GM23248 (cell line): ENCODE measurements at regions not wholly inside any gene's neighbourhood (a gene's known extent, or its start where the extent isn't known, plus 50 kb on each side); places are given as distances from the start of the nearest gene placed in this dataset.
A peak's percentile ranks its signal among the peaks of the same experiment; 100 is the strongest.

Experiments
- DNase-seq: peaks from one replicate; pipeline ENCODE4 v3.0.0-alpha.2; 2015
- H2AFZ ChIP-seq: fragments of 200-600 bp; sonication (generic); 2 replicates; pipeline ENCODE4 v1.6.1; 2016; ENCODE audit warnings: antibody characterized with exemption
- H3F3A ChIP-seq: fragments of 200-600 bp; sonication (generic); 2 replicates; pipeline ENCODE4 v1.6.1; 2016; ENCODE audit warnings: mild to moderate bottlenecking, antibody characterized with exemption, mixed run types; ENCODE audit not compliant: insufficient read depth
- H3K27ac ChIP-seq: fragments of 200-600 bp; sonication (generic); 2 replicates; pipeline ENCODE4 v1.5.1; 2016; ENCODE audit warnings: mild to moderate bottlenecking
- H3K27me3 ChIP-seq: fragments of 200-600 bp; sonication (generic); replicated peaks from 2 replicates; pipeline ENCODE4 v1.6.1; 2016; ENCODE audit warnings: mild to moderate bottlenecking; ENCODE audit not compliant: insufficient read depth
- H3K36me3 ChIP-seq: fragments of 200-600 bp; sonication (generic); 2 replicates; pipeline ENCODE4 v1.6.1; 2016; ENCODE audit warnings: low read depth, mild to moderate bottlenecking
- H3K4me1 ChIP-seq: fragments of 200-600 bp; sonication (generic); 2 replicates; pipeline ENCODE4 v1.6.1; 2016; ENCODE audit warnings: mild to moderate bottlenecking; ENCODE audit not compliant: insufficient read depth
- H3K4me2 ChIP-seq: fragments of 200-600 bp; sonication (generic); one replicate; pipeline ENCODE4 v1.6.1; 2016; ENCODE audit warnings: mild to moderate bottlenecking; ENCODE audit not compliant: unreplicated experiment
- H3K4me3 ChIP-seq: fragments of 200-600 bp; sonication (generic); 2 replicates; pipeline ENCODE4 v1.5.1; 2016; ENCODE audit warnings: mild to moderate bottlenecking
- H3K79me2 ChIP-seq: fragments of 200-600 bp; sonication (generic); 2 replicates; pipeline ENCODE4 v1.6.1; 2016; ENCODE audit warnings: mild to moderate bottlenecking; ENCODE audit not compliant: insufficient read depth
- H3K9ac ChIP-seq: fragments of 200-600 bp; sonication (generic); 2 replicates; pipeline ENCODE4 v1.6.1; 2016; ENCODE audit warnings: mild to moderate bottlenecking
- H3K9me2 ChIP-seq: fragments of 200-600 bp; sonication (generic); 2 replicates; pipeline ENCODE4 v1.6.1; 2016; ENCODE audit warnings: mixed run types, mild to moderate bottlenecking, moderate library complexity; ENCODE audit not compliant: insufficient read depth
- H3K9me3 ChIP-seq: fragments of 200-600 bp; sonication (generic); one replicate; pipeline ENCODE4 v1.6.1; 2017; ENCODE audit warnings: low read depth
- H4K20me1 ChIP-seq: fragments of 200-600 bp; sonication (generic); 2 replicates; pipeline ENCODE4 v1.6.0; 2016; ENCODE audit not compliant: insufficient read depth
- EZH2 ChIP-seq: fragments of 200-600 bp; sonication (generic); IDR thresholded peaks from 2 replicates; pipeline ENCODE4 v1.6.1; 2018; ENCODE audit warnings: antibody characterized with exemption, mild to moderate bottlenecking; ENCODE audit not compliant: insufficient read depth, poor library complexity, severe bottlenecking
- EZH2phosphoT487 ChIP-seq: fragments of 200-600 bp; sonication (generic); IDR thresholded peaks from 2 replicates; pipeline ENCODE4 v1.6.1; 2018; ENCODE audit warnings: antibody characterized with exemption, moderate library complexity, mild to moderate bottlenecking, low read depth; ENCODE audit not compliant: insufficient read depth
- WGBS, 2 experiments: methylation state at CpG; one replicate each; pipeline ENCODE4 v1.1.6; 2015 to 2017; ENCODE audit warnings: low lambda C conversion rate in 2 of 2, low coverage in 1 of 2; ENCODE audit errors: missing lambda C conversion rate in 2 of 2; 5-methylcytosine and 5-hydroxymethylcytosine counted together
- in situ Hi-C: fragments of 300-500 bp; cut with MboI; formaldehyde crosslinking; loops from 2 replicates; pipeline ENCODE4 v1.15.0; 2020

- H3K9ac ChIP-seq: peak overlapping the region; percentile 25
- H3K4me3 ChIP-seq: peak overlapping the region; percentile 28; the same call in 1 of the 2 replicates
- peaks cover 25% of the 10 kb centered on the region for H3K4me1 ChIP-seq
- H3K9me2 ChIP-seq: no peaks in the 10 kb centered on the region
- H3K9me3 ChIP-seq: no peaks in the 10 kb centered on the region
- TF ChIP-seq EZH2 (no peak), EZH2phosphoT487 (no peak)
- H3K4me2 ChIP-seq: no peak overlapping the region
- no peaks in the 10 kb centered on the region for H3K27me3 ChIP-seq
- H2AFZ ChIP-seq: peak overlapping the region; percentile 59
- no peaks in the 10 kb centered on the region for H4K20me1 ChIP-seq
- WGBS, 2 experiments: 51 to 54% methylated on average over 5 of the region's 5 CpGs
- H3K36me3 ChIP-seq: no peaks in the 10 kb centered on the region
- H3K79me2 ChIP-seq: no peaks in the 10 kb centered on the region
- H3K27ac ChIP-seq: no peak overlapping the region
- H3F3A ChIP-seq: 0 out of 2 replicates have a peak, but pooled peaks cover 17% of the 10 kb centered on the region
- DNase-seq: peak; percentile 11
- in situ Hi-C loops: no loop called here
Measured at GRCh38 chr4:153929675-153930074, 140.8 kb upstream of the SFRP2 start.

- H3K9ac ChIP-seq: no peak overlapping the region
- no peaks in the 10 kb centered on the region for H3K79me2 ChIP-seq
- no peak for TF ChIP-seq EZH2phosphoT487
- TF ChIP-seq EZH2: no peak
- H3K4me3 ChIP-seq: no peak overlapping the region
- peak; percentile 68 for DNase-seq
- no peaks in the 10 kb centered on the region for H4K20me1 ChIP-seq
- H3K9me3 ChIP-seq: no peaks in the 10 kb centered on the region
- in situ Hi-C loops: no loop called here
- 33 to 35% methylated on average over 5 of the region's 5 CpGs for WGBS, 2 experiments
- 0 out of 2 replicates have a peak, but pooled peaks cover 17% of the 10 kb centered on the region for H3F3A ChIP-seq
- no peak overlapping the region for H2AFZ ChIP-seq
- no peaks in the 10 kb centered on the region for H3K9me2 ChIP-seq
- peaks cover 19% of the 10 kb centered on the region for H3K4me1 ChIP-seq
- peak overlapping the region; percentile 44 for H3K27ac ChIP-seq
- no peaks in the 10 kb centered on the region for H3K27me3 ChIP-seq
- no peak overlapping the region for H3K4me2 ChIP-seq
- H3K36me3 ChIP-seq: no peaks in the 10 kb centered on the region
Measured at GRCh38 chr4:153927451-153927850, 138.6 kb upstream of the SFRP2 start.

- H3K4me3 ChIP-seq: no peak overlapping the region
- WGBS, 2 experiments: 84 to 85% methylated on average over 2 of the region's 2 CpGs
Measured at GRCh38 chr4:153922148-153922547, 133.3 kb upstream of the SFRP2 start.

GRCh38 chr4:153919667-153920066, 130.8 kb upstream of the SFRP2 start:
- Histone ChIP-seq H3K4me2 (no peak overlapping the region), H3K9ac (no peak overlapping the region), H3F3A (no peaks in the 10 kb centered on the region), H3K9me3 (no peaks in the 10 kb centered on the region), H2AFZ (no peak overlapping the region), H3K27me3 (no peaks in the 10 kb centered on the region), H3K36me3 (no peaks in the 10 kb centered on the region), H3K4me1 (no peaks in the 10 kb centered on the region), H3K9me2 (no peaks in the 10 kb centered on the region), H3K4me3 (no peak overlapping the region), H3K79me2 (no peaks in the 10 kb centered on the region), H4K20me1 (no peaks in the 10 kb centered on the region), H3K27ac (no peak overlapping the region)
- peak; percentile 44 for DNase-seq
- WGBS, 2 experiments: 63 to 67% methylated on average over 3 of the region's 3 CpGs
- in situ Hi-C loops: no loop called here
- TF ChIP-seq EZH2 (no peak), EZH2phosphoT487 (no peak)

More at GRCh38 chr4:153922148-153922547, 133.3 kb upstream of the SFRP2 start:
- Histone ChIP-seq H3F3A (0 out of 2 replicates have a peak, but pooled peaks cover 5% of the 10 kb centered on the region), H3K36me3 (no peaks in the 10 kb centered on the region), H3K79me2 (no peaks in the 10 kb centered on the region), H4K20me1 (no peaks in the 10 kb centered on the region), H3K27me3 (no peaks in the 10 kb centered on the region), H3K9me3 (no peaks in the 10 kb centered on the region), H3K4me1 (peaks cover 3% of the 10 kb centered on the region; the same call in 1 of the 2 replicates), H3K9ac (no peak overlapping the region), H3K27ac (no peak overlapping the region), H2AFZ (no peak overlapping the region), H3K9me2 (no peaks in the 10 kb centered on the region), H3K4me2 (no peak overlapping the region)
- DNase-seq: no peak
- in situ Hi-C loops: no loop called here
- TF ChIP-seq EZH2phosphoT487 (no peak), EZH2 (no peak)

- Histone ChIP-seq H3K4me3 (no peak overlapping the region), H3F3A (no peaks in the 10 kb centered on the region), H3K4me2 (no peak overlapping the region), H3K4me1 (no peaks in the 10 kb centered on the region), H3K9me2 (no peaks in the 10 kb centered on the region), H4K20me1 (no peaks in the 10 kb centered on the region), H3K27me3 (no peaks in the 10 kb centered on the region), H2AFZ (no peak overlapping the region), H3K9ac (no peak overlapping the region), H3K79me2 (no peaks in the 10 kb centered on the region), H3K27ac (no peak overlapping the region), H3K36me3 (no peaks in the 10 kb centered on the region), H3K9me3 (no peaks in the 10 kb centered on the region)
- in situ Hi-C loops: no loop called here
- peak; percentile 10 for DNase-seq
- TF ChIP-seq EZH2phosphoT487 (no peak), EZH2 (no peak)
- 82 to 88% methylated on average over 5 of the region's 5 CpGs for WGBS, 2 experiments
Measured at GRCh38 chr4:153916273-153916755, 127.4 kb upstream of the SFRP2 start.
